Lower leg skin (tissue), 4 donors: ENCODE measurements at regions not wholly inside any gene's neighbourhood (a gene's known extent, or its start where the extent isn't known, plus 50 kb on each side); places are given as distances from the start of the nearest gene placed in this dataset.

Experiments used
- DNase-seq, 2 donors: peaks; one replicate each; pipeline ENCODE4 v3.0.0-alpha.2; 2019; ENCODE audit warnings: low spot score in 2 of 2
- H3K4me3 ChIP-seq: fragments of 200-600 bp; sonication (generic); 2 replicates; pipeline ENCODE4 v1.5.1; 2017; ENCODE audit warnings: mild to moderate bottlenecking, low read depth; ENCODE audit not compliant: poor library complexity, severe bottlenecking
- POLR2A ChIP-seq, 2 donors: fragments of 450-650 bp; IDR thresholded peaks; one replicate each; pipeline ENCODE4 v1.6.1; 2016 to 2017; ENCODE audit warnings: antibody characterized with exemption in 2 of 2, mild to moderate bottlenecking in 1 of 2, moderate library complexity in 1 of 2
- WGBS, 2 donors: methylation state at CpG; one replicate each; pipeline ENCODE4 v1.1.5; 2018; 5-methylcytosine and 5-hydroxymethylcytosine counted together
- intact Hi-C: fragments of 100-400 bp; cut with DNase I; formaldehyde crosslinking; loops from one replicate; pipeline ENCODE4 v1.15.0; 2023; ENCODE audit warnings: low total_unique reads
- TF ChIP-seq, protein P1 (sequence below), 3 donors: fragments of 450-650 bp; IDR thresholded peaks; one replicate each; pipeline ENCODE4 v1.5.1; 2016; ENCODE audit warnings: antibody characterized with exemption in 3 of 3, mild to moderate bottlenecking in 3 of 3, moderate library complexity in 2 of 3

DNA sequence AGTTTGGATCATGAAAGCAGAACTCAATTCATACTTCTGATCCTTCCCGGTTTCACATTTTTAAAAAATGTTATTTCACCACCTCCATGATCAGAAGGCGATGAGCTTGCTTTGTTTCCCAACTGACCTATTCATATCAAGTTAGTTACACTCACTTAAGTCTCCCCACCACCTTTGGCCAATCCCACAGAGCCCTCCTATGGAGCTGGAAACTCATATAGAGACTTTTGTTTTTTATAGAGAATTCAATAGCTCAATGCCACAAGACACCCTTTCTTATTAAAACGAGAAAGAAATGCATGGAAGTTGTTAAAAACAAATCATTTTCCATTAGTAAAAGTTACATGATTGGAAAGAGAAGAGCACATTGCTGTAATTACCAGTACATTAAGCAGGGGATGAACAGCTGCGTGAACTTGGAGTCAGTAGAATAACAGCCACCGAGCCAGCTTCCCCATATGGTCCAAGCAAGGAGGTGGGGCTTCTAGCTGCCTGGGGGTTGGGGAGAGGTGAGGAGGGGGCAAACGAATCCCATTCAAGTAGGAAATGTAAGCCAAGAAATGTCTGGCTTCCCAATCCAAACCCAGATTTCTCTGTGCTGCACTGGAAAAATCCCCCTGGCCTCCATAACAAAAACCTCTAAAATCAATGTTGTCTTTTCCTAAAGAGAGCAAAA is 614.5 kb downstream of the IRS1 start:
- TF ChIP-seq, protein P1, sequence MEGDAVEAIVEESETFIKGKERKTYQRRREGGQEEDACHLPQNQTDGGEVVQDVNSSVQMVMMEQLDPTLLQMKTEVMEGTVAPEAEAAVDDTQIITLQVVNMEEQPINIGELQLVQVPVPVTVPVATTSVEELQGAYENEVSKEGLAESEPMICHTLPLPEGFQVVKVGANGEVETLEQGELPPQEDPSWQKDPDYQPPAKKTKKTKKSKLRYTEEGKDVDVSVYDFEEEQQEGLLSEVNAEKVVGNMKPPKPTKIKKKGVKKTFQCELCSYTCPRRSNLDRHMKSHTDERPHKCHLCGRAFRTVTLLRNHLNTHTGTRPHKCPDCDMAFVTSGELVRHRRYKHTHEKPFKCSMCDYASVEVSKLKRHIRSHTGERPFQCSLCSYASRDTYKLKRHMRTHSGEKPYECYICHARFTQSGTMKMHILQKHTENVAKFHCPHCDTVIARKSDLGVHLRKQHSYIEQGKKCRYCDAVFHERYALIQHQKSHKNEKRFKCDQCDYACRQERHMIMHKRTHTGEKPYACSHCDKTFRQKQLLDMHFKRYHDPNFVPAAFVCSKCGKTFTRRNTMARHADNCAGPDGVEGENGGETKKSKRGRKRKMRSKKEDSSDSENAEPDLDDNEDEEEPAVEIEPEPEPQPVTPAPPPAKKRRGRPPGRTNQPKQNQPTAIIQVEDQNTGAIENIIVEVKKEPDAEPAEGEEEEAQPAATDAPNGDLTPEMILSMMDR (IDR thresholded peaks at IDR 0.05), result no peak
- no peak for TF ChIP-seq POLR2A (IDR thresholded peaks at IDR 0.05)
- H3K4me3 ChIP-seq, result no peak overlapping the region
- WGBS, 2 donors, result 34 to 38% methylated on average over 6 of the region's 6 CpGs
- intact Hi-C loops, result no loop called here
- DNase-seq, result no peak

DNA sequence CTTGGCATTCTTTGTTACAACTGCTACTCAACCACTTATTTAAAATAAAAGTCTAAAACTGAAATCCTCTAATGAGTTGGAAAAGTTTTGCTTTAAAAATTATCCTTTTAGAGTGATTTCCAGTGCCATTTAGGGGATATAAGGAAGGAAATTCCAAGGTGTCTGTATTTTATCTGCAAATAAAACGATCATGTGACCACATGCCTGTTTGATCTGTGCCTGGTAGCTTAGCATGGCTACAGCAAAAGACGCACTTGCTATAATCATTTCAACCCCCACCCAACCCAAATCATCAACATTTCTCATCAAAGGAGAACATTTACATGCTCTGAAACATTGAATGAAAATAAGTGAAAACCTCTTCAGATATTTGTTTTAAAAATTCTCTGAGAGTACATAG is 615.1 kb downstream of the IRS1 start:
- no peak for DNase-seq
- intact Hi-C loops, result no loop called here
- 56 to 62% methylated on average over 2 of the region's 2 CpGs for whole genome bisulfite sequencing, 2 donors
- TF ChIP-seq, protein P1 (IDR thresholded peaks at IDR 0.05), result no peak
- no peak for TF ChIP-seq POLR2A (IDR thresholded peaks at IDR 0.05)
- H3K4me3 ChIP-seq, result no peak overlapping the region

DNA sequence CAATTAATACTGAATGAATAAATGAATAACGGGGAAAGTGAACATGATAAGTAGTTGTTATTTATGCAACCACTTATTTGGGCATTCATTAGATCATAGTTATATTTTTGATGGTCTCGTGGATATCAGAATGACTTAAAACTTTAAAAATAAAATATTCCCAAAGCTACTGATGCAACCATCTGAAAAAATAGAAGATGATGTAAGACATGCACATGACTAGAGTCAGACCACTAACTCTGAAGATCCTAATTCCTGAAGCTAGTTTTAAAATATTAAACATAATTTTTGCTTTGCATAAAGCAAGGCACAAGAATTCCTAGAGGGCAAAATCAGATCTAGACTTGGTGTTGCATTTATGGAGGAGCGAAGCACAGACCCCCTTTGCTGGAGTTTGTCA is 616.1 kb downstream of the IRS1 start:
- no peak overlapping the region for H3K4me3 ChIP-seq
- intact Hi-C loops, result no loop called here
- WGBS, 2 donors, result 78 to 86% methylated on average over 3 of the region's 3 CpGs
- TF ChIP-seq, protein P1 (IDR thresholded peaks at IDR 0.05), result no peak
- TF ChIP-seq POLR2A (IDR thresholded peaks at IDR 0.05), result no peak
- no peak for DNase-seq

DNA sequence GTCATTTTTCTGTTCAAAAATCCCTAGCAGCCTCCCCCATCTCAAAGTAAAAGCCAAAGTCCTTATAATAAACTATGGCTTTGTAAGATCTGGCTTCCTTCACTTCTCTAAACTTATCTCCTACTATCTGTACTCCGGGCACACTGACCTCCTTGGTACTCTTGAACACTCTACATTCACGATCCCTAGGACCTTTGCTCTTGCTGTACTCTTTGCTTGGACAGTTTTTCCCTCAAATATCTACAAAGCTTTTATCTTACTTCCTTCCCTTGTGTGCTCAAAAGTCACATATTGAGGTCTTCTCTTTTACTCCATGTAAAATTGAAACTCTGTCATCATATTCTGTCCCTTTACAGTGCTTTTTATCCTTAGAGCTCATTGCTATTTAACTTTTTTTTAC is 616.6 kb downstream of the IRS1 start:
- DNase-seq, result no peak
- 92% methylated on average over 2 of the region's 2 CpGs for WGBS, 2 donors
- no peak overlapping the region for H3K4me3 ChIP-seq
- TF ChIP-seq, protein P1 (IDR thresholded peaks at IDR 0.05), result no peak
- TF ChIP-seq POLR2A (IDR thresholded peaks at IDR 0.05), result no peak
- intact Hi-C loops, result no loop called here

DNA sequence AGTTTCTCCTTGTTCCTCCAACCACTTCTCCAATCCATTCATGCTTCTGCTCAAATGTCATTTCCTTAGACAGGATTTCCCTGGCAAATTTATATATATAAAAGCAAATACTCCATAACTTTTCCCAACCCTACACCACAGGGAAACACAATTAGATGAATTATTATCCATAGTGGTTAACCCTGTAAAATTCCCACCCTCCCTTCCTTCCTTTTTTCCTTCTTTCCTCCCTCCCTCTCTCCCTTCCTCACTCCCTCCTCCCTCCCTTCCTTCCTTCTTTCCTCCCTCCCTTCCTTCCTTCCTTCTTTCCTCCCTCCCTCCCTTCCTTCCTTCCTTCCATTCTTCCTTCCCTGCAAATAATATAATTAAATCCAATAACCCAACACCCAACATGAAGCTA is 617.7 kb downstream of the IRS1 start:
- no peak for TF ChIP-seq POLR2A (IDR thresholded peaks at IDR 0.05)
- TF ChIP-seq, protein P1 (IDR thresholded peaks at IDR 0.05), result no peak
- intact Hi-C loops, result no loop called here
- H3K4me3 ChIP-seq, result no peak overlapping the region
- no peak for DNase-seq

DNA sequence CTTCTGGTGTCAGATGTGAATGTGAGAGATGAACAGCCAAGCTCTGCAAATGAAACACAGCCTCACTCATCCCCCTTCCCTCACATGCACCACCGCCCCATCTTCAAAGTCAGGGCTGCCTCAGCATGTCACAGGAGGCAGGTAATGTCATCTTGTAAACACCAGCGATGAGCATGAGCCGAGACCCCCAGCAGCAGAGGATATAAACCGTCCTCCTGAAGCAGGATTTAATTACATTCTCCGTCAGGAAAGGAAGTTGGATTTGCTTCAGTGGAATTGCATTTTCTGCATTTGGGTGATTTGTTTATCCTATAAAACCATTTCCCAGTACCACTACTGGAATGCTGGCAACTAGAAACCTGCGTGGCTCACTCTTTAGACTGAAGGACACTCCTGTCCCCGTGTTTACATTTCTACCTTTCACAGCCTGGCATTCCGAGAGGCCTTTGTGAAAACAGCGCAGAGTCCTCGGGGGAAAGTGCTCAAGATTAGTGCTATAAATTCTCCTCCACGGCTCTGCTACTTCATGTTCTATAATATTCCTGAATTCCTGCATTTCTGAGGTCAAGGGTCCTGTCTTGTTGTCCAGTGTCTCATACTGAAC is 619.2 kb downstream of the IRS1 start:
- 60 to 74% methylated on average over 11 of the region's 11 CpGs for WGBS, 2 donors
- TF ChIP-seq, protein P1 (IDR thresholded peaks at IDR 0.05), result no peak
- no peak for TF ChIP-seq POLR2A (IDR thresholded peaks at IDR 0.05)
- DNase-seq, result no peak
- intact Hi-C loops, result no loop called here
- H3K4me3 ChIP-seq, result no peak overlapping the region
